OCI-LY7 (cell line): ENCODE measurements at regions not wholly inside any gene's neighbourhood (a gene's known extent, or its start where the extent isn't known, plus 50 kb on each side); places are given as distances from the start of the nearest gene placed in this dataset.

Source experiments
- BruUV-seq: library from RNA; stranded (reverse); fragments of 400-500 nt; replicated peaks from 2 replicates; lab custom pipeline; 2021; lab: Mats Ljungman, UMichigan
- CTCF ChIA-PET: fragments of 300-600 bp; sonication (Branson Sonifier 250); formaldehyde crosslinking; loops from one replicate; lab custom pipeline; 2022; ENCODE audit warnings: antibody characterized with exemption; ENCODE audit not compliant: unreplicated experiment; lab: Charles Lee
- POLR2A ChIA-PET: fragments of 300-600 bp; sonication (Branson Sonifier 250); formaldehyde crosslinking; loops from one replicate; lab custom pipeline; 2022; ENCODE audit warnings: antibody characterized with exemption; lab: Charles Lee
- DNase-seq: peaks from one replicate; pipeline ENCODE4 v3.0.0-alpha.2; 2015; ENCODE audit warnings: low spot score
- H2AFZ ChIP-seq: fragments of 200-600 bp; sonication (generic), shearing (Covaris generic); 2 replicates; pipeline ENCODE4 v1.6.1; 2014; ENCODE audit warnings: mild to moderate bottlenecking, antibody characterized with exemption, low read length, moderate library complexity
- H3K27ac ChIP-seq: fragments of 200-600 bp; sonication (generic); 2 replicates; pipeline ENCODE4 v1.5.1; 2014; ENCODE audit warnings: mixed run types, low read depth, mild to moderate bottlenecking, moderate library complexity, low read length, inconsistent platforms; ENCODE audit not compliant: poor library complexity, severe bottlenecking
- H3K36me3 ChIP-seq: fragments of 200-600 bp; sonication (generic); 2 replicates; pipeline ENCODE4 v1.6.1; 2014; ENCODE audit warnings: mild to moderate bottlenecking, antibody characterized with exemption, low read length, moderate library complexity, mixed read lengths; ENCODE audit not compliant: insufficient read depth
- H3K4me1 ChIP-seq: fragments of 200-600 bp; sonication (generic); 2 replicates; pipeline ENCODE4 v1.5.1; 2014; ENCODE audit warnings: mild to moderate bottlenecking, low read length; ENCODE audit not compliant: insufficient read depth, poor library complexity, severe bottlenecking
- H3K4me2 ChIP-seq: fragments of 200-600 bp; sonication (generic); 2 replicates; pipeline ENCODE4 v1.6.1; 2014; ENCODE audit warnings: mild to moderate bottlenecking, low read length
- H3K4me3 ChIP-seq: fragments of 200-600 bp; sonication (generic); 2 replicates; pipeline ENCODE4 v1.5.1; 2014; ENCODE audit warnings: mild to moderate bottlenecking, low read depth, low read length; ENCODE audit not compliant: poor library complexity, severe bottlenecking
- H3K79me2 ChIP-seq: fragments of 200-600 bp; sonication (generic); 2 replicates; pipeline ENCODE4 v1.6.1; 2016; ENCODE audit warnings: low read depth, mild to moderate bottlenecking, low read length, moderate library complexity, mixed read lengths; ENCODE audit not compliant: insufficient read depth
- H3K9me2 ChIP-seq: fragments of 200-600 bp; sonication (generic); 2 replicates; pipeline ENCODE4 v1.6.1; 2016; ENCODE audit warnings: mild to moderate bottlenecking, low read length, mixed read lengths; ENCODE audit not compliant: insufficient read depth
- H3K9me3 ChIP-seq: fragments of 200-600 bp; sonication (generic); 2 replicates; pipeline ENCODE4 v1.6.1; 2014; ENCODE audit warnings: mild to moderate bottlenecking, mixed run types, low read length, mixed read lengths
- H4K20me1 ChIP-seq: fragments of 200-600 bp; sonication (generic); 2 replicates; pipeline ENCODE4 v1.6.1; 2014; ENCODE audit warnings: mild to moderate bottlenecking, antibody characterized with exemption, low read length, moderate library complexity, mixed read lengths; ENCODE audit not compliant: insufficient read depth
- EZH2phosphoT487 ChIP-seq: fragments of 200-600 bp; sonication (generic); IDR thresholded peaks from 2 replicates; pipeline ENCODE4 v1.6.1; 2018; ENCODE audit warnings: low read depth, borderline replicate concordance, mild to moderate bottlenecking, mixed run types, antibody characterized with exemption, low read length, moderate library complexity, mixed read lengths
- intact Hi-C: fragments of 100-400 bp; cut with micrococcal nuclease; formaldehyde crosslinking; loops from one replicate; pipeline ENCODE4 v1.10.0; 2022; ENCODE audit not compliant: unreplicated experiment
- TF ChIP-seq, protein P1 (sequence below): fragments of 200-600 bp; sonication (generic); conservative IDR thresholded peaks from 2 replicates; pipeline ENCODE4 v1.5.1; 2014; ENCODE audit warnings: mild to moderate bottlenecking, antibody characterized with exemption, low read length, moderate library complexity, mixed read lengths

DNA sequence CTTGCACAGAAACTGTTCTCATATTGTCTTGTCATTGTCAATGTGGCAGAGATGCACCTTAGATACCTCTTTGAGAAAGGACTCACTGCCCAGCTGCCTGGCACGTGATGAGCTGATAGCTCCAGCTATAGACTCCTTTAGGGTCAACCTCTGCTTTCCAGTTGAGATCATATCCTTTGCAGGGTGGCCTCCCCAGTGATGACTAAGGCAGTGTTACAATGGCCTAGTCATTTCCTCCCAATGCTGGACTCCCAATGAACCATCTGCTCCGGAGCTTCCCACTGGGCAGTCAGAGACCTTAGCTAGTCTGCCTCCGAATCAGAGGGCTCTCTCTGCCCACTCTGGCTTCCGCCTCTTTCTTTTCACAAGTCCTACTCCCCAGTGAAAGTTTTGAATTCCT is 79.5 kb downstream of the CHRD start:
- ChIA-PET CTCF (no interaction called here), POLR2A (interaction anchor here (0.6 kb wide), 1 partner anchor 1118 kb away, joined by 3 read pairs; no protein-coding TSS in a partner anchor)
- BruUV-seq: no TSS peak
- Histone ChIP-seq H3K4me3 (no peak overlapping the region), H3K4me2 (no peak overlapping the region), H3K36me3 (no peaks in the 10 kb centered on the region), H3K27ac (no peak overlapping the region), H3K4me1 (no peaks in the 10 kb centered on the region), H3K79me2 (no peaks in the 10 kb centered on the region), H4K20me1 (no peaks in the 10 kb centered on the region), H3K9me3 (no peaks in the 10 kb centered on the region), H3K9me2 (no peaks in the 10 kb centered on the region), H2AFZ (no peak overlapping the region)
- TF ChIP-seq EZH2phosphoT487: no peak
- TF ChIP-seq, protein P1, sequence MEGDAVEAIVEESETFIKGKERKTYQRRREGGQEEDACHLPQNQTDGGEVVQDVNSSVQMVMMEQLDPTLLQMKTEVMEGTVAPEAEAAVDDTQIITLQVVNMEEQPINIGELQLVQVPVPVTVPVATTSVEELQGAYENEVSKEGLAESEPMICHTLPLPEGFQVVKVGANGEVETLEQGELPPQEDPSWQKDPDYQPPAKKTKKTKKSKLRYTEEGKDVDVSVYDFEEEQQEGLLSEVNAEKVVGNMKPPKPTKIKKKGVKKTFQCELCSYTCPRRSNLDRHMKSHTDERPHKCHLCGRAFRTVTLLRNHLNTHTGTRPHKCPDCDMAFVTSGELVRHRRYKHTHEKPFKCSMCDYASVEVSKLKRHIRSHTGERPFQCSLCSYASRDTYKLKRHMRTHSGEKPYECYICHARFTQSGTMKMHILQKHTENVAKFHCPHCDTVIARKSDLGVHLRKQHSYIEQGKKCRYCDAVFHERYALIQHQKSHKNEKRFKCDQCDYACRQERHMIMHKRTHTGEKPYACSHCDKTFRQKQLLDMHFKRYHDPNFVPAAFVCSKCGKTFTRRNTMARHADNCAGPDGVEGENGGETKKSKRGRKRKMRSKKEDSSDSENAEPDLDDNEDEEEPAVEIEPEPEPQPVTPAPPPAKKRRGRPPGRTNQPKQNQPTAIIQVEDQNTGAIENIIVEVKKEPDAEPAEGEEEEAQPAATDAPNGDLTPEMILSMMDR: no peak
- DNase-seq: no peak
- intact Hi-C loops: no loop called here

GRCh38 chr3:184460276-184460675 is 80.4 kb downstream of the CHRD start:
- DNase-seq: no peak
- no peaks in the 10 kb centered on the region for H3K9me2 ChIP-seq
- no peaks in the 10 kb centered on the region for H3K36me3 ChIP-seq
- POLR2A ChIA-PET: no interaction called here
- H4K20me1 ChIP-seq: no peaks in the 10 kb centered on the region
- H3K9me3 ChIP-seq: no peaks in the 10 kb centered on the region
- no TSS peak for BruUV-seq
- H3K27ac ChIP-seq: no peak overlapping the region
- no peak overlapping the region for H3K4me3 ChIP-seq
- CTCF ChIA-PET: no interaction called here
- TF ChIP-seq, protein P1: no peak
- TF ChIP-seq EZH2phosphoT487: no peak
- H3K79me2 ChIP-seq: no peaks in the 10 kb centered on the region
- H2AFZ ChIP-seq: no peak overlapping the region
- H3K4me1 ChIP-seq: no peaks in the 10 kb centered on the region
- no peak overlapping the region for H3K4me2 ChIP-seq
- intact Hi-C loops: no loop called here

- Histone ChIP-seq H3K4me3 (no peak overlapping the region), H3K79me2 (no peaks in the 10 kb centered on the region), H3K9me3 (no peaks in the 10 kb centered on the region), H4K20me1 (no peaks in the 10 kb centered on the region), H3K9me2 (no peaks in the 10 kb centered on the region), H2AFZ (no peak overlapping the region), H3K4me1 (no peaks in the 10 kb centered on the region), H3K27ac (no peak overlapping the region), H3K4me2 (no peak overlapping the region), H3K36me3 (no peaks in the 10 kb centered on the region)
- intact Hi-C loops: no loop called here
- no peak for DNase-seq
- ChIA-PET CTCF (interaction anchor here (0.6 kb wide), 1 partner anchor 100 kb away, joined by 3 read pairs; no protein-coding TSS in a partner anchor), POLR2A (no interaction called here)
- no TSS peak for BruUV-seq
- no peak for TF ChIP-seq EZH2phosphoT487
- TF ChIP-seq, protein P1: no peak
Measured at GRCh38 chr3:184461219-184461618, 81.4 kb downstream of the CHRD start.
